Glutamatergic neuron (in vitro differentiated cells): ENCODE measurements at regions not wholly inside any gene's neighbourhood (a gene's known extent, or its start where the extent isn't known, plus 50 kb on each side); places are given as distances from the start of the nearest gene placed in this dataset.

Experiments
- DNase-seq: peaks from one replicate; pipeline ENCODE4 v3.0.0; 2022
- H3K27ac Mint-ChIP-seq: one replicate; pipeline ENCODE4 v1.8.0; 2020; ENCODE audit warnings: mild to moderate bottlenecking, mixed read lengths, inconsistent platforms; ENCODE audit not compliant: unreplicated experiment
- H3K27me3 Mint-ChIP-seq: one replicate; pipeline ENCODE4 v1.8.0; 2020; ENCODE audit warnings: mild to moderate bottlenecking, moderate library complexity, mixed read lengths, inconsistent platforms; ENCODE audit not compliant: unreplicated experiment
- H3K36me3 Mint-ChIP-seq: one replicate; pipeline ENCODE4 v1.8.0; 2020; ENCODE audit warnings: mild to moderate bottlenecking, mixed read lengths, inconsistent platforms; ENCODE audit not compliant: unreplicated experiment
- H3K4me1 Mint-ChIP-seq: one replicate; pipeline ENCODE4 v1.8.0; 2020; ENCODE audit warnings: mild to moderate bottlenecking, low read depth, mixed read lengths, inconsistent platforms; ENCODE audit not compliant: unreplicated experiment
- H3K4me3 Mint-ChIP-seq: one replicate; pipeline ENCODE4 v1.8.0; 2020; ENCODE audit warnings: mild to moderate bottlenecking, mixed read lengths, inconsistent platforms; ENCODE audit not compliant: unreplicated experiment
- H3K9me3 Mint-ChIP-seq: one replicate; pipeline ENCODE4 v1.8.0; 2020; ENCODE audit warnings: mild to moderate bottlenecking, moderate library complexity, mixed read lengths, inconsistent platforms; ENCODE audit not compliant: unreplicated experiment
- TF ChIP-seq, protein P1 (sequence below): fragments of 200-600 bp; sonication (generic); IDR thresholded peaks from one replicate; pipeline ENCODE4 v1.5.0; 2021; ENCODE audit not compliant: partially characterized antibody, unreplicated experiment

DNA sequence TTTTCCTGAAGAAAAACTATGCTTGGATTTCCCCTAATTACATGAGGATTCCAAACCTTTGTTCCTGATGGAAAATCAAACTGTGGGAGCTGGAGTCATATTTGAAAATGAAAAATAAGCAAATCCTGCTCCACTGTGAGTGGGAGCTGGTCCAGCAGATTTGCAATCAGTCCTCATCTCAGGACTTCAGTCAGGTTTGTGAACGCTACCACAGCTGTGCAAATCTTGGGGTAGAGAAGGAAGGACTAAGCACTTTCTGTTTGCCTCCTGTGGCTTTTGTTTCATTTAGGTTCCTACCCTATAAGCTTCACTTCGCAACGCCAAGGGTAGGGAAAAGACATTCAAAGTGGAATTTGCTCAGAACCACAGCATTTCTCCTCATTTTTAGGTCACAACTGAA is 238.2 kb downstream of the TUSC7 start:
- Mint-ChIP-seq H3K9me3 (peaks cover 1% of the 10 kb centered on the region), H3K4me3 (no peak overlapping the region), H3K36me3 (peaks cover 8% of the 10 kb centered on the region), H3K27me3 (no peaks in the 10 kb centered on the region), H3K27ac (no peak overlapping the region), H3K4me1 (no peaks in the 10 kb centered on the region)
- no peak for DNase-seq
- TF ChIP-seq, protein P1, sequence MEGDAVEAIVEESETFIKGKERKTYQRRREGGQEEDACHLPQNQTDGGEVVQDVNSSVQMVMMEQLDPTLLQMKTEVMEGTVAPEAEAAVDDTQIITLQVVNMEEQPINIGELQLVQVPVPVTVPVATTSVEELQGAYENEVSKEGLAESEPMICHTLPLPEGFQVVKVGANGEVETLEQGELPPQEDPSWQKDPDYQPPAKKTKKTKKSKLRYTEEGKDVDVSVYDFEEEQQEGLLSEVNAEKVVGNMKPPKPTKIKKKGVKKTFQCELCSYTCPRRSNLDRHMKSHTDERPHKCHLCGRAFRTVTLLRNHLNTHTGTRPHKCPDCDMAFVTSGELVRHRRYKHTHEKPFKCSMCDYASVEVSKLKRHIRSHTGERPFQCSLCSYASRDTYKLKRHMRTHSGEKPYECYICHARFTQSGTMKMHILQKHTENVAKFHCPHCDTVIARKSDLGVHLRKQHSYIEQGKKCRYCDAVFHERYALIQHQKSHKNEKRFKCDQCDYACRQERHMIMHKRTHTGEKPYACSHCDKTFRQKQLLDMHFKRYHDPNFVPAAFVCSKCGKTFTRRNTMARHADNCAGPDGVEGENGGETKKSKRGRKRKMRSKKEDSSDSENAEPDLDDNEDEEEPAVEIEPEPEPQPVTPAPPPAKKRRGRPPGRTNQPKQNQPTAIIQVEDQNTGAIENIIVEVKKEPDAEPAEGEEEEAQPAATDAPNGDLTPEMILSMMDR, result no peak

DNA sequence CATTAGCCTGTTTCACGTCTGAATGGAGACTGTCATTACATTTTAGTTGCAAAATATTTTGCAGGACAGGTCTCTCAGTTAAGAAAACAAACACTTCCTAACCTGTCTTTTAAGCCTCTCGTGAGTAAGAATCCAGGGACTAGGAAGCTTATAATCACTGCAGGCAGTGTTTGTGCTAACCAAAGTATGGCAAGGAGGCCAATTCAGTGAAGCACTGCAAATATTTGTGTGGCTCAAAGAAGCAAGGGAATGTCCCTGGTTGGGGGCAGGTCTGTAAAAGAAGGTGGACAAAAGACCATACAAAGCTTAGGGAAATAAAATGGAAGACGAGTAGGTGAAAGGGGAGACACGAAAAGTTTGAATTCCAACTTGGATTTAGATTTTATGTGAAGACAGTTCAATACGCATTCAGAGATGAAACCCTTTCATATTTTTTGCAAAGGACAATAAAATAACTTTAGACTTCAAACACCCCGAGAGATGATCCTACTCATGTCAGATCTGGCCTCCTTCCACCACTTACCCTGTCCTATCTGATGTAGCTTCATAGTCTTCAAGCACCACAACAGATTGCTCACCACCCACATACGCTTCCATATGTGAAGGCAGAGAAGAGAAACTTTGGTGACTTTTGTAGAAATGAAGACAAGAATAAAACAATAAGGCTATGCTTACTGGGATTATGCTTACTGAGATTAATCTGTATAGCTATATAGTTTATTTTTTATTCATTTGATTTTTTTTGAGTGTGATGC is 240.9 kb downstream of the TUSC7 start:
- no peak for DNase-seq
- Mint-ChIP-seq H3K4me1 (no peaks in the 10 kb centered on the region), H3K9me3 (no peaks in the 10 kb centered on the region), H3K27ac (no peak overlapping the region), H3K4me3 (no peak overlapping the region), H3K36me3 (no peaks in the 10 kb centered on the region), H3K27me3 (no peaks in the 10 kb centered on the region)
- TF ChIP-seq, protein P1, result no peak

DNA sequence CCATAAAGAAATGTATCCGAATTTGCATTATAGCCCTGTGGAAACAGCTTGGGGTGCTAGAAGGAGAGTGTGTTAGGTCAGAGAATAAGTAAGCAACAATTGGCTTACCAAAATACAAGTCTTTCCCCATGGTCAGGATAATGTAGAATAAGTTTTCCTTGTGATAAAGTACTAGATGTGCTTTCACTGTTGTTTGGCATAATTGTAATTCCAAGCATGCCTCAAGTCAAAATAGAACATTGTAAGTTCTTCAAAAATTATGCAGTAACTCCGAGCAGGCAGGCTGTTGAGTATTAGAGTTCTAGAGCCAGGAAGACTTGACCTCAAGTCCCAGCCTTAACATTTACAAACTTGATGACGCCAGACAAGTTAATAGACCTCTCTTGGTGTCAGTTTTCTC is 242.0 kb downstream of the TUSC7 start:
- no peak overlapping the region for H3K4me3 Mint-ChIP-seq
- TF ChIP-seq, protein P1, result no peak
- H3K27me3 Mint-ChIP-seq, result no peaks in the 10 kb centered on the region
- H3K9me3 Mint-ChIP-seq, result no peaks in the 10 kb centered on the region
- DNase-seq, result no peak
- H3K27ac Mint-ChIP-seq, result no peak overlapping the region
- no peaks in the 10 kb centered on the region for H3K4me1 Mint-ChIP-seq
- H3K36me3 Mint-ChIP-seq, result no peaks in the 10 kb centered on the region

DNA sequence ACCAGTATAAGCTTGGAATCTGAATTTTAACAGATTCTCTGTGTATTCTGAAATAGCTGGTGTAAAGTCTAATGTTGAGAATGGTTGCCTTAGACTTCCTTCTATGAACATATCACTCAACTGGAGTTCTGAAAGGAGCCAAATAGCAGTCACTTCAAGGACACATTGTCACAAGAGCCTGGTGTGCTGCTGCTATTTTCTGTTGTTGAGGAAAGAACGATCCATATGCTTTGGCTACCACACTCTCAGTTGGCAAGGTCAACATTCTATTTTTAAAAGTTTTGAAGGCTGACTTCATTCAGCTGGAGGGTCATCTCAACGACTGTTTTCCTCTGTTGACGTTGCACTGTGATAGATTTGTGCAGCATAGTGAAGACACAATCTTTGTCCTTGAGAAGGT is 248.7 kb downstream of the TUSC7 start:
- TF ChIP-seq, protein P1, result no peak
- H3K36me3 Mint-ChIP-seq, result no peaks in the 10 kb centered on the region
- H3K4me1 Mint-ChIP-seq, result no peaks in the 10 kb centered on the region
- DNase-seq, result no peak
- H3K4me3 Mint-ChIP-seq, result no peak overlapping the region
- no peaks in the 10 kb centered on the region for H3K27me3 Mint-ChIP-seq
- no peak overlapping the region for H3K27ac Mint-ChIP-seq
- no peaks in the 10 kb centered on the region for H3K9me3 Mint-ChIP-seq

DNA sequence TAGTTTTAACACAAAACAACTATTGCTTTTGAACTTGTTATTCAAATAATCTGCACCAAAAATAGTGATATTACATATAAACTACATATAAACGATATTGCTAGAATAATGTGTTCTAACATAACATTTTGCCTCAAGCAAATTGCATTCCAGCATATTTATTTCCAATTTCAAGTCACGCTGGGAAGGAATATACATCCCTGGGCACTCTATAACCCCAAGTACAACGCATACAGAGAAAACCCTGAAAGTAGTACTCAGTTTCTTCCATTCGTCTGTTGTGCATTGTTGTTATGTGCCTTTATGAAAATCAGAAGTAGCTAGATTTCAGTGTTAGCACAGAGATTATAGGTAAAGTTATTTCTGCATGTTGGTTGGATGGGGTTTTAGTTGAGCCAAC is 251.5 kb downstream of the TUSC7 start:
- no peaks in the 10 kb centered on the region for H3K27me3 Mint-ChIP-seq
- H3K36me3 Mint-ChIP-seq, result no peaks in the 10 kb centered on the region
- H3K4me3 Mint-ChIP-seq, result no peak overlapping the region
- DNase-seq, result no peak
- TF ChIP-seq, protein P1, result no peak
- no peaks in the 10 kb centered on the region for H3K4me1 Mint-ChIP-seq
- H3K9me3 Mint-ChIP-seq, result no peaks in the 10 kb centered on the region
- no peak overlapping the region for H3K27ac Mint-ChIP-seq
